Panc1 (cell line): ENCODE measurements at regions not wholly inside any gene's neighbourhood (a gene's known extent, or its start where the extent isn't known, plus 50 kb on each side); places are given as distances from the start of the nearest gene placed in this dataset.

Source experiments
- ATAC-seq: fragments of 200-7000 bp; cut with Tn5 transposase; 2 replicates; pipeline ENCODE4 v1.9.1; 2020; ENCODE audit warnings: mild to moderate bottlenecking, moderate library complexity
- BruUV-seq: library from RNA; stranded (reverse); fragments of 400-500 nt; replicated peaks from 2 replicates; lab custom pipeline; 2021; lab: Mats Ljungman, UMichigan
- CTCF ChIA-PET: fragments of 300-600 bp; sonication (Branson Sonifier 250); formaldehyde crosslinking; loops from one replicate; lab custom pipeline; 2022; ENCODE audit warnings: antibody characterized with exemption; lab: Charles Lee
- POLR2A ChIA-PET: fragments of 300-600 bp; sonication (Branson Sonifier 250); formaldehyde crosslinking; loops from one replicate; lab custom pipeline; 2022; ENCODE audit warnings: antibody characterized with exemption; lab: Charles Lee
- DNase-seq: peaks from one replicate; pipeline ENCODE4 v3.0.0-alpha.2; 2010; ENCODE audit warnings: low read depth, low spot score
- H3K27ac ChIP-seq: 2 replicates; pipeline ENCODE4 v1.5.1; 2011; ENCODE audit warnings: mild to moderate bottlenecking, low read length, inconsistent platforms
- H3K27me3 ChIP-seq: fragments of 200-500 bp; sonication (Bioruptor generic); 2 replicates; pipeline ENCODE4 v1.6.0; 2014; ENCODE audit warnings: low read length, inconsistent platforms; ENCODE audit not compliant: control insufficient read depth, insufficient read depth
- H3K36me3 ChIP-seq: fragments of 200-500 bp; sonication (Bioruptor generic); 2 replicates; pipeline ENCODE4 v1.5.1; 2014; ENCODE audit warnings: inconsistent platforms, mild to moderate bottlenecking, low read length, moderate library complexity; ENCODE audit not compliant: control insufficient read depth, insufficient read depth
- H3K4me1 ChIP-seq: 2 replicates; pipeline ENCODE4 v1.5.1; 2011; ENCODE audit warnings: inconsistent platforms, mild to moderate bottlenecking, low read length, moderate library complexity; ENCODE audit not compliant: control insufficient read depth, insufficient read depth
- H3K4me3 ChIP-seq, 2 experiments: 2 replicates each; pipeline ENCODE4 v1.5.1; 2011 to 2012; ENCODE audit warnings: low read depth in 2 of 2, low read length in 2 of 2, mild to moderate bottlenecking in 2 of 2, inconsistent platforms in 1 of 2, moderate library complexity in 1 of 2
- H3K9me3 ChIP-seq: fragments of 200-500 bp; sonication (Bioruptor generic); 2 replicates; pipeline ENCODE4 v1.5.1; 2014; ENCODE audit warnings: low read depth, mild to moderate bottlenecking, inconsistent platforms, low read length, moderate library complexity; ENCODE audit not compliant: control insufficient read depth, insufficient read depth
- CTCF ChIP-seq: fragments of 450-650 bp; IDR thresholded peaks from 2 replicates; pipeline ENCODE4 v1.5.1; 2017; ENCODE audit warnings: mild to moderate bottlenecking
- POLR2AphosphoS5 ChIP-seq: IDR thresholded peaks from 2 replicates; pipeline ENCODE4 v1.6.1; 2012; ENCODE audit warnings: mild to moderate bottlenecking, low read depth, low read length, moderate library complexity
- REST ChIP-seq, 2 experiments: IDR thresholded peaks; 2 replicates each; pipeline ENCODE4 v1.6.1; 2011 to 2012; ENCODE audit warnings: low read depth in 2 of 2, control low read depth in 1 of 2, low read length in 1 of 2, mild to moderate bottlenecking in 1 of 2, moderate library complexity in 1 of 2; ENCODE audit not compliant: insufficient read depth in 1 of 2
- SIN3A ChIP-seq: IDR thresholded peaks from 2 replicates; pipeline ENCODE4 v1.6.1; 2012; ENCODE audit warnings: low read depth, mild to moderate bottlenecking, low read length, moderate library complexity, borderline replicate concordance; ENCODE audit not compliant: insufficient read depth
- TCF7L2 ChIP-seq: IDR thresholded peaks from 2 replicates; pipeline ENCODE4 v1.6.1; 2011; ENCODE audit warnings: mild to moderate bottlenecking, low read depth, low read length, inconsistent platforms
- in situ Hi-C: cut with HindIII; loops from 2 replicates; pipeline ENCODE4 v1.10.0; 2016; ENCODE audit warnings: low sequenced_read_pairs, low pct_unique_long_range_greater_than_20kb
- intact Hi-C: fragments of 100-400 bp; cut with micrococcal nuclease; formaldehyde crosslinking; loops from one replicate; pipeline ENCODE4 v1.10.0; 2022; ENCODE audit not compliant: unreplicated experiment

DNA sequence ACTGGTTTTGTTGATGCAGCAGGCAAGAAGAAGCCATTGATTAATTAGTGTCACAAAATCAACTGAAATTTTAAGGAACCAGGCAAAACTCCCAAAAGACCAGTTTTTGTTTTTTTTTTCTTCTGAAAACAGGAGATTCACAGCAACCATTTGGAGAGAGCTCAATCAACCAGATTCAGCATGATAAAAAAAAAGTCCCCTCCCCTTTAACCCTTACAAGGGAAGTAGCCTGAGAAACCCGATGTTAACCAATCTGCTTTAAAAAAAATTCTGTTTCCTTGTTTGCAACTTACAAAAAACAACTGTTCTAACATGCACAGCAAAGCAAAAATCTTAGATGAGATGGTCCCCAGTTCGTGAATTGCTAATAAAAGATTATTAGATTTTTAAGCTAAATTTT lies 59.7 kb downstream of the HMHB1 start:
- ATAC-seq (no peak), DNase-seq (no peak)
- Histone ChIP-seq H3K4me1 (no peaks in the 10 kb centered on the region), H3K27me3 (no peaks in the 10 kb centered on the region), H3K27ac (no peak overlapping the region), H3K9me3 (no peaks in the 10 kb centered on the region), H3K4me3 (no peak overlapping the region), H3K36me3 (no peaks in the 10 kb centered on the region)
- POLR2A ChIA-PET = no interaction called here
- TF ChIP-seq SIN3A (no peak), POLR2AphosphoS5 (no peak), REST (IDR thresholded peaks at IDR 0.05; ENCODE audit: insufficient read depth in 1 of 2, low read depth in 2 of 2, low read length in 1 of 2) (no peak), CTCF (no peak), TCF7L2 (no peak)
- intact Hi-C loops = no loop called here
- CTCF ChIA-PET = no interaction called here
- no TSS peak for BruUV-seq
- in situ Hi-C loops = no loop called here

- DNase-seq = no peak
- POLR2A ChIA-PET = interaction anchor here (0.6 kb wide), 1 partner anchor 16 kb away, joined by 7 read pairs; no protein-coding TSS in a partner anchor
Observed at GRCh38 chr5:143874312-143874711, 62.4 kb downstream of the HMHB1 start.

More at GRCh38 chr5:143874312-143874711, 62.4 kb downstream of the HMHB1 start:
- Histone ChIP-seq H3K4me1 (no peaks in the 10 kb centered on the region), H3K9me3 (no peaks in the 10 kb centered on the region), H3K27ac (no peak overlapping the region), H3K4me3 (no peak overlapping the region), H3K36me3 (no peaks in the 10 kb centered on the region), H3K27me3 (no peaks in the 10 kb centered on the region)
- intact Hi-C loops (no loop called here), in situ Hi-C loops (no loop called here)
- no peak for ATAC-seq
- no TSS peak for BruUV-seq
- no peak for TF ChIP-seq POLR2AphosphoS5
- no peak for TF ChIP-seq REST (IDR thresholded peaks at IDR 0.05; ENCODE audit: insufficient read depth in 1 of 2, low read depth in 2 of 2, low read length in 1 of 2)
- TF ChIP-seq SIN3A = no peak
- TF ChIP-seq CTCF = no peak
- TF ChIP-seq TCF7L2 = no peak
- CTCF ChIA-PET = no interaction called here
